SK-N-SH treated with all-trans-retinoic acid at 6 μM for 48 hours (cell line): ENCODE measurements at regions not wholly inside any gene's neighbourhood (a gene's known extent, or its start where the extent isn't known, plus 50 kb on each side); places are given as distances from the start of the nearest gene placed in this dataset.

Experiments
- ATAC-seq: fragments of 200-7000 bp; cut with Tn5 transposase; 3 replicates; pipeline ENCODE4 v1.9.1; 2020; ENCODE audit warnings: mild to moderate bottlenecking, moderate library complexity
- ARNTL ChIP-seq: fragments of 450-650 bp; formaldehyde crosslinking; IDR thresholded peaks from 2 replicates; pipeline ENCODE4 v1.5.0; 2020; ENCODE audit warnings: low read depth, mild to moderate bottlenecking, moderate library complexity, borderline replicate concordance
- BACH2 ChIP-seq: fragments of 250-450 bp; sonication (Bioruptor Pico); IDR thresholded peaks from 2 replicates; pipeline ENCODE4 v1.9.0; 2021; ENCODE audit warnings: mild to moderate bottlenecking, borderline replicate concordance
- CREB5 ChIP-seq: fragments of 250-450 bp; sonication (Bioruptor Pico); IDR thresholded peaks from 2 replicates; pipeline ENCODE4 v1.5.1; 2020; ENCODE audit warnings: low read depth, mild to moderate bottlenecking, moderate library complexity
- CSDC2 ChIP-seq: fragments of 250-450 bp; sonication (Bioruptor Pico); IDR thresholded peaks from 2 replicates; pipeline ENCODE4 v1.5.0; 2020; ENCODE audit warnings: mild to moderate bottlenecking, moderate library complexity
- ESRRG ChIP-seq: fragments of 250-450 bp; sonication (Bioruptor Pico); IDR thresholded peaks from 2 replicates; pipeline ENCODE4 v1.6.1; 2021; ENCODE audit warnings: mild to moderate bottlenecking
- GLIS3 ChIP-seq: fragments of 250-450 bp; sonication (Bioruptor Pico); IDR thresholded peaks from 2 replicates; pipeline ENCODE4 v1.5.0; 2020; ENCODE audit warnings: mild to moderate bottlenecking, moderate library complexity
- ISL1 ChIP-seq: fragments of 250-450 bp; sonication (Bioruptor Pico); IDR thresholded peaks from 2 replicates; pipeline ENCODE4 v2.1.2; 2022; ENCODE audit warnings: mild to moderate bottlenecking, moderate library complexity
- OSR1 ChIP-seq: fragments of 250-450 bp; sonication (Bioruptor Pico); IDR thresholded peaks from 2 replicates; pipeline ENCODE4 v1.8.0; 2022; ENCODE audit warnings: moderate library complexity, mild to moderate bottlenecking, inconsistent platforms
- PPARA ChIP-seq: fragments of 250-450 bp; sonication (Bioruptor Pico); IDR thresholded peaks from 2 replicates; pipeline ENCODE4 v1.5.0; 2020; ENCODE audit warnings: mild to moderate bottlenecking, borderline replicate concordance
- SNAI2 ChIP-seq: fragments of 250-450 bp; sonication (Bioruptor Pico); IDR thresholded peaks from 2 replicates; pipeline ENCODE4 v1.5.0; 2020; ENCODE audit warnings: mild to moderate bottlenecking, moderate library complexity
- TCF4 ChIP-seq: fragments of 250-450 bp; sonication (Bioruptor Pico); IDR thresholded peaks from 2 replicates; pipeline ENCODE4 v1.8.0; 2021; ENCODE audit warnings: mild to moderate bottlenecking, moderate library complexity, borderline replicate concordance
- TOX ChIP-seq: fragments of 250-450 bp; sonication (Bioruptor Pico); IDR thresholded peaks from 2 replicates; pipeline ENCODE4 v1.8.0; 2021; ENCODE audit warnings: mild to moderate bottlenecking, moderate library complexity, borderline replicate concordance
- ZC3H10 ChIP-seq: fragments of 250-450 bp; sonication (Bioruptor Pico); IDR thresholded peaks from 2 replicates; pipeline ENCODE4 v1.5.1; 2021; ENCODE audit warnings: mild to moderate bottlenecking, moderate library complexity
- ZFP3 ChIP-seq: fragments of 250-450 bp; sonication (Bioruptor Pico); IDR thresholded peaks from 2 replicates; pipeline ENCODE4 v1.5.0; 2020; ENCODE audit warnings: mild to moderate bottlenecking, moderate library complexity
- ZFP30 ChIP-seq: fragments of 450-650 bp; formaldehyde crosslinking; IDR thresholded peaks from 2 replicates; pipeline ENCODE4 v1.5.0; 2022; ENCODE audit warnings: mild to moderate bottlenecking, moderate library complexity
- ZNF565 ChIP-seq: fragments of 450-650 bp; formaldehyde crosslinking; conservative IDR thresholded peaks from 2 replicates; pipeline ENCODE4 v1.5.0; 2020; ENCODE audit warnings: low read depth, mild to moderate bottlenecking, moderate library complexity
- ZNF8 ChIP-seq: fragments of 450-650 bp; formaldehyde crosslinking; IDR thresholded peaks from 2 replicates; pipeline ENCODE4 v1.5.0; 2020; ENCODE audit warnings: mild to moderate bottlenecking, moderate library complexity
- TF ChIP-seq, protein P1 (sequence below): fragments of 250-450 bp; sonication (Bioruptor Pico); IDR thresholded peaks from 2 replicates; pipeline ENCODE4 v1.5.0; 2020; ENCODE audit warnings: mild to moderate bottlenecking, moderate library complexity
- TF ChIP-seq, protein P2 (sequence below): fragments of 250-450 bp; sonication (Bioruptor Pico); IDR thresholded peaks from 2 replicates; pipeline ENCODE4 v1.5.1; 2021; ENCODE audit warnings: mild to moderate bottlenecking, moderate library complexity
- TF ChIP-seq, protein P3 (sequence below): fragments of 250-450 bp; sonication (Bioruptor Pico); IDR thresholded peaks from 2 replicates; pipeline ENCODE4 v1.8.0; 2020; ENCODE audit warnings: mild to moderate bottlenecking, moderate library complexity, borderline replicate concordance

- TF ChIP-seq, protein P1, sequence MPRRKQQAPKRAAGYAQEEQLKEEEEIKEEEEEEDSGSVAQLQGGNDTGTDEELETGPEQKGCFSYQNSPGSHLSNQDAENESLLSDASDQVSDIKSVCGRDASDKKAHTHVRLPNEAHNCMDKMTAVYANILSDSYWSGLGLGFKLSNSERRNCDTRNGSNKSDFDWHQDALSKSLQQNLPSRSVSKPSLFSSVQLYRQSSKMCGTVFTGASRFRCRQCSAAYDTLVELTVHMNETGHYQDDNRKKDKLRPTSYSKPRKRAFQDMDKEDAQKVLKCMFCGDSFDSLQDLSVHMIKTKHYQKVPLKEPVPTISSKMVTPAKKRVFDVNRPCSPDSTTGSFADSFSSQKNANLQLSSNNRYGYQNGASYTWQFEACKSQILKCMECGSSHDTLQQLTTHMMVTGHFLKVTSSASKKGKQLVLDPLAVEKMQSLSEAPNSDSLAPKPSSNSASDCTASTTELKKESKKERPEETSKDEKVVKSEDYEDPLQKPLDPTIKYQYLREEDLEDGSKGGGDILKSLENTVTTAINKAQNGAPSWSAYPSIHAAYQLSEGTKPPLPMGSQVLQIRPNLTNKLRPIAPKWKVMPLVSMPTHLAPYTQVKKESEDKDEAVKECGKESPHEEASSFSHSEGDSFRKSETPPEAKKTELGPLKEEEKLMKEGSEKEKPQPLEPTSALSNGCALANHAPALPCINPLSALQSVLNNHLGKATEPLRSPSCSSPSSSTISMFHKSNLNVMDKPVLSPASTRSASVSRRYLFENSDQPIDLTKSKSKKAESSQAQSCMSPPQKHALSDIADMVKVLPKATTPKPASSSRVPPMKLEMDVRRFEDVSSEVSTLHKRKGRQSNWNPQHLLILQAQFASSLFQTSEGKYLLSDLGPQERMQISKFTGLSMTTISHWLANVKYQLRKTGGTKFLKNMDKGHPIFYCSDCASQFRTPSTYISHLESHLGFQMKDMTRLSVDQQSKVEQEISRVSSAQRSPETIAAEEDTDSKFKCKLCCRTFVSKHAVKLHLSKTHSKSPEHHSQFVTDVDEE: no peak
- TF ChIP-seq CSDC2 (CRISPR knock-in tag) (no peak), ZFP30 (CRISPR knock-in tag) (no peak), ZNF8 (CRISPR knock-in tag) (no peak)
- ATAC-seq: no peak
Observed at GRCh38 chr5:143703659-143704058, 108.3 kb upstream of the HMHB1 start.

GRCh38 chr5:143701493-143701892 is 110.5 kb upstream of the HMHB1 start:
- no peak for ATAC-seq
- TF ChIP-seq, protein P2, sequence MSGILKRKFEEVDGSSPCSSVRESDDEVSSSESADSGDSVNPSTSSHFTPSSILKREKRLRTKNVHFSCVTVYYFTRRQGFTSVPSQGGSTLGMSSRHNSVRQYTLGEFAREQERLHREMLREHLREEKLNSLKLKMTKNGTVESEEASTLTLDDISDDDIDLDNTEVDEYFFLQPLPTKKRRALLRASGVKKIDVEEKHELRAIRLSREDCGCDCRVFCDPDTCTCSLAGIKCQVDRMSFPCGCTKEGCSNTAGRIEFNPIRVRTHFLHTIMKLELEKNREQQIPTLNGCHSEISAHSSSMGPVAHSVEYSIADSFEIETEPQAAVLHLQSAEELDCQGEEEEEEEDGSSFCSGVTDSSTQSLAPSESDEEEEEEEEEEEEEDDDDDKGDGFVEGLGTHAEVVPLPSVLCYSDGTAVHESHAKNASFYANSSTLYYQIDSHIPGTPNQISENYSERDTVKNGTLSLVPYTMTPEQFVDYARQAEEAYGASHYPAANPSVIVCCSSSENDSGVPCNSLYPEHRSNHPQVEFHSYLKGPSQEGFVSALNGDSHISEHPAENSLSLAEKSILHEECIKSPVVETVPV (CRISPR knock-in tag): no peak
- no peak for TF ChIP-seq ESRRG
- TF ChIP-seq, protein P3, sequence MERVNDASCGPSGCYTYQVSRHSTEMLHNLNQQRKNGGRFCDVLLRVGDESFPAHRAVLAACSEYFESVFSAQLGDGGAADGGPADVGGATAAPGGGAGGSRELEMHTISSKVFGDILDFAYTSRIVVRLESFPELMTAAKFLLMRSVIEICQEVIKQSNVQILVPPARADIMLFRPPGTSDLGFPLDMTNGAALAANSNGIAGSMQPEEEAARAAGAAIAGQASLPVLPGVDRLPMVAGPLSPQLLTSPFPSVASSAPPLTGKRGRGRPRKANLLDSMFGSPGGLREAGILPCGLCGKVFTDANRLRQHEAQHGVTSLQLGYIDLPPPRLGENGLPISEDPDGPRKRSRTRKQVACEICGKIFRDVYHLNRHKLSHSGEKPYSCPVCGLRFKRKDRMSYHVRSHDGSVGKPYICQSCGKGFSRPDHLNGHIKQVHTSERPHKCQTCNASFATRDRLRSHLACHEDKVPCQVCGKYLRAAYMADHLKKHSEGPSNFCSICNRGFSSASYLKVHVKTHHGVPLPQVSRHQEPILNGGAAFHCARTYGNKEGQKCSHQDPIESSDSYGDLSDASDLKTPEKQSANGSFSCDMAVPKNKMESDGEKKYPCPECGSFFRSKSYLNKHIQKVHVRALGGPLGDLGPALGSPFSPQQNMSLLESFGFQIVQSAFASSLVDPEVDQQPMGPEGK (CRISPR knock-in tag): no peak
- TF ChIP-seq PPARA (CRISPR knock-in tag): no peak
- TF ChIP-seq CSDC2 (CRISPR knock-in tag): no peak
- no peak for TF ChIP-seq ZC3H10
- TF ChIP-seq SNAI2 (CRISPR knock-in tag): no peak
- no peak for TF ChIP-seq OSR1 (CRISPR knock-in tag)
- TF ChIP-seq, protein P1: no peak
- TF ChIP-seq CREB5 (CRISPR knock-in tag): no peak
- TF ChIP-seq BACH2 (CRISPR knock-in tag): no peak
- no peak for TF ChIP-seq ARNTL (CRISPR knock-in tag)
- TF ChIP-seq ZFP30 (CRISPR knock-in tag): no peak
- no peak for TF ChIP-seq ZNF565
- TF ChIP-seq ZFP3 (CRISPR knock-in tag): no peak
- no peak for TF ChIP-seq GLIS3
- no peak for TF ChIP-seq TOX (CRISPR knock-in tag)
- no peak for TF ChIP-seq ZNF8 (CRISPR knock-in tag)
- TF ChIP-seq TCF4: no peak
- no peak for TF ChIP-seq ISL1 (CRISPR knock-in tag)

GRCh38 chr5:143700994-143701393 is 111.0 kb upstream of the HMHB1 start:
- ATAC-seq: no peak
- TF ChIP-seq ZNF8 (CRISPR knock-in tag) (no peak), ARNTL (CRISPR knock-in tag) (no peak), ESRRG (no peak), TOX (CRISPR knock-in tag) (no peak)
- TF ChIP-seq, all 23 proteins: peak for 0
